Endodermal cell (in vitro differentiated cells): ENCODE measurements at regions not wholly inside any gene's neighbourhood (a gene's known extent, or its start where the extent isn't known, plus 50 kb on each side); places are given as distances from the start of the nearest gene placed in this dataset.

Experiments used
- DNase-seq: peaks from one replicate; pipeline ENCODE4 v3.0.0-alpha.2; 2017
- H3K27ac ChIP-seq: 2 replicates; pipeline ENCODE4 v1.5.1; 2013; ENCODE audit warnings: mild to moderate bottlenecking, low read depth, low read length, moderate library complexity
- H3K27me3 ChIP-seq: 2 replicates; pipeline ENCODE4 v1.6.1; 2013; ENCODE audit warnings: mild to moderate bottlenecking, low read length, moderate library complexity; ENCODE audit not compliant: insufficient read depth, control insufficient read depth, poor library complexity, severe bottlenecking
- H3K36me3 ChIP-seq: 2 replicates; pipeline ENCODE4 v1.7.0; 2013; ENCODE audit warnings: mild to moderate bottlenecking, low read length, moderate library complexity; ENCODE audit not compliant: control insufficient read depth, insufficient read depth
- H3K4me1 ChIP-seq: one replicate; pipeline ENCODE4 v1.7.0; 2013; ENCODE audit warnings: low read length; ENCODE audit not compliant: control insufficient read depth, insufficient read depth
- H3K4me3 ChIP-seq: 2 replicates; pipeline ENCODE4 v1.5.1; 2013; ENCODE audit warnings: mild to moderate bottlenecking, low read length, moderate library complexity
- H3K9ac ChIP-seq: 2 replicates; pipeline ENCODE4 v1.6.1; 2013; ENCODE audit warnings: mild to moderate bottlenecking, low read length, moderate library complexity; ENCODE audit not compliant: poor library complexity, severe bottlenecking; ENCODE audit errors: extremely low read depth
- H3K9me3 ChIP-seq: 2 replicates; pipeline ENCODE4 v1.6.1; 2013; ENCODE audit warnings: mild to moderate bottlenecking, low read length, moderate library complexity; ENCODE audit not compliant: control insufficient read depth
- H3K27ac Mint-ChIP-seq: 2 replicates; pipeline ENCODE4 v1.8.0; 2020; ENCODE audit warnings: mixed read lengths
- H3K27me3 Mint-ChIP-seq: 2 replicates; pipeline ENCODE4 v1.8.0; 2021; ENCODE audit warnings: mild to moderate bottlenecking, mixed read lengths; ENCODE audit not compliant: insufficient read depth
- H3K36me3 Mint-ChIP-seq: 2 replicates; pipeline ENCODE4 v1.8.0; 2020; ENCODE audit warnings: low read depth, mixed read lengths
- H3K4me1 Mint-ChIP-seq: 2 replicates; pipeline ENCODE4 v1.8.0; 2020; ENCODE audit warnings: mixed read lengths
- H3K4me3 Mint-ChIP-seq: 2 replicates; pipeline ENCODE4 v1.8.0; 2020; ENCODE audit warnings: mild to moderate bottlenecking, moderate library complexity, mixed read lengths
- H3K9me3 Mint-ChIP-seq: 2 replicates; pipeline ENCODE4 v1.8.0; 2020; ENCODE audit warnings: mild to moderate bottlenecking, mixed read lengths
- WGBS, 2 experiments: methylation state at CpG; one replicate each; pipeline versions ENCODE4 v1.1.5 to v1.1.7; 2013; ENCODE audit warnings: missing lambda C conversion rate in 2 of 2, mixed read lengths in 1 of 2; ENCODE audit not compliant: insufficient coverage in 1 of 2, insufficient read length in 1 of 2; 5-methylcytosine and 5-hydroxymethylcytosine counted together
- TF ChIP-seq, protein P1 (sequence below): fragments of 200-600 bp; sonication (generic); conservative IDR thresholded peaks from 2 replicates; pipeline ENCODE4 v1.5.0; 2021; ENCODE audit warnings: antibody characterized with exemption, mild to moderate bottlenecking

DNA sequence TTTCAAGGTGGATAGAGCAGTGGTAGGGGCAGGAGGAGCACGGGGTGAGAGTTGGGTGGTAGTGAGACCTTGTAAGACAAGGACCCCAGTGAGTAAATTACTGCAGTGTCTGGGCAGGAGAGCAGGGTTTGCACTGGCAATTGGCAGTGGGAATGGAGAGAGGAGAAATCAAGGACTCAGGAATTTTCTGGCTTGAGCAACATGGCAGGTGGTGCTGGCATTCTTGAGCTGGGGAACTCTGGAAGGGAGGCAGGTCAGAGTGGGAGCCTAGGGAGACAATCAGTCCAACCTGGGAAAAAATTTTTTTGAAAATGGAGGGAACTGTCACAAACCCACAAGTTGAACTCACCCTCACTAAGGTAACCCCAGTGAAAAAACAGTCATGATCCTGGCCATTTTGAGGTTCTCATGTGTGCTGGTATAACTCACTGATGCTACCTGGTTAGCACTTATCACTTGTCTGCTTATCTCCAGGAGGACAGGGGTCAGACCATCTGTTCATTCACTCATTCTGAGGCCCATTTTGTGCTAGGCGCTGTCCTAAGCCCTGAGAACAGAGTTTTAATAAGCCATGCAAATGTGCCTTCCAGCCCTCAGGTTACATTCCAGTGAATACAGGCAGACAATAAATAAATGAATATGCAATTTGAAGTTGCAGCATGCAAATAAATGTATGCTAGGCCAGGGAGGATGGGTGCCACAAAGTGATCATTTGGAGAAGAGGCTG, 92.2 kb upstream of the SEC11C start:
- Histone ChIP-seq H3K4me1 (peaks cover 7% of the 10 kb centered on the region), H3K27ac (no peak overlapping the region), H3K4me3 (no peak overlapping the region), H3K27me3 (no peaks in the 10 kb centered on the region), H3K9me3 (no peaks in the 10 kb centered on the region), H3K9ac (no peak overlapping the region), H3K36me3 (no peaks in the 10 kb centered on the region)
- Mint-ChIP-seq H3K27me3 (no peaks in the 10 kb centered on the region), H3K9me3 (no peaks in the 10 kb centered on the region), H3K36me3 (no peaks in the 10 kb centered on the region), H3K4me1 (peaks cover 16% of the 10 kb centered on the region), H3K4me3 (no peak overlapping the region), H3K27ac (no peak overlapping the region)
- TF ChIP-seq, protein P1, sequence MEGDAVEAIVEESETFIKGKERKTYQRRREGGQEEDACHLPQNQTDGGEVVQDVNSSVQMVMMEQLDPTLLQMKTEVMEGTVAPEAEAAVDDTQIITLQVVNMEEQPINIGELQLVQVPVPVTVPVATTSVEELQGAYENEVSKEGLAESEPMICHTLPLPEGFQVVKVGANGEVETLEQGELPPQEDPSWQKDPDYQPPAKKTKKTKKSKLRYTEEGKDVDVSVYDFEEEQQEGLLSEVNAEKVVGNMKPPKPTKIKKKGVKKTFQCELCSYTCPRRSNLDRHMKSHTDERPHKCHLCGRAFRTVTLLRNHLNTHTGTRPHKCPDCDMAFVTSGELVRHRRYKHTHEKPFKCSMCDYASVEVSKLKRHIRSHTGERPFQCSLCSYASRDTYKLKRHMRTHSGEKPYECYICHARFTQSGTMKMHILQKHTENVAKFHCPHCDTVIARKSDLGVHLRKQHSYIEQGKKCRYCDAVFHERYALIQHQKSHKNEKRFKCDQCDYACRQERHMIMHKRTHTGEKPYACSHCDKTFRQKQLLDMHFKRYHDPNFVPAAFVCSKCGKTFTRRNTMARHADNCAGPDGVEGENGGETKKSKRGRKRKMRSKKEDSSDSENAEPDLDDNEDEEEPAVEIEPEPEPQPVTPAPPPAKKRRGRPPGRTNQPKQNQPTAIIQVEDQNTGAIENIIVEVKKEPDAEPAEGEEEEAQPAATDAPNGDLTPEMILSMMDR, result no peak
- no peak for DNase-seq
- WGBS, 2 experiments, result 98 to 100% methylated on average over 1 to 2 of the region's 2 CpGs

DNA sequence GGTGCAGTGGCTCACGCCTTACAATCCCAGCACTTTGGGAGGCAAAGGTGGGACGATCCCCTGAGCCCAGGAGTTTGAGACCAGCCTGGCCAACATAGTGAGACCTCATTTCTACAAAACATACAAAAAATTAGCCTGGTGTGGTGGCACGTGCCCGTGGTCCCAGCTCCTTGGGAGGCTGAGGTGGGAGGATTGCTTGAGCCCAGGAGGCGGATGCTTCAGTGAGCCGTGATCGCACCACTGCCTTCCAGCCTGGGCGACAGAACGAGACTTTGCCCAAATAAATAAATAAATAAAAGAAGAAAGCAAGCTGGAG, 91.7 kb upstream of the SEC11C start:
- WGBS, 2 experiments, result 89 to 95% methylated on average over 4 to 9 of the region's 9 CpGs
- no peak for DNase-seq
- Histone ChIP-seq H3K36me3 (no peaks in the 10 kb centered on the region), H3K9ac (no peak overlapping the region), H3K27me3 (no peaks in the 10 kb centered on the region), H3K4me3 (no peak overlapping the region), H3K27ac (no peak overlapping the region), H3K9me3 (no peaks in the 10 kb centered on the region), H3K4me1 (peaks cover 7% of the 10 kb centered on the region)
- H3K27me3 Mint-ChIP-seq, result no peaks in the 10 kb centered on the region
- no peak overlapping the region for H3K27ac Mint-ChIP-seq
- H3K4me3 Mint-ChIP-seq, result no peak overlapping the region
- TF ChIP-seq, protein P1, result no peak
- no peaks in the 10 kb centered on the region for H3K9me3 Mint-ChIP-seq
- peaks cover 16% of the 10 kb centered on the region for H3K4me1 Mint-ChIP-seq
- H3K36me3 Mint-ChIP-seq, result no peaks in the 10 kb centered on the region

DNA sequence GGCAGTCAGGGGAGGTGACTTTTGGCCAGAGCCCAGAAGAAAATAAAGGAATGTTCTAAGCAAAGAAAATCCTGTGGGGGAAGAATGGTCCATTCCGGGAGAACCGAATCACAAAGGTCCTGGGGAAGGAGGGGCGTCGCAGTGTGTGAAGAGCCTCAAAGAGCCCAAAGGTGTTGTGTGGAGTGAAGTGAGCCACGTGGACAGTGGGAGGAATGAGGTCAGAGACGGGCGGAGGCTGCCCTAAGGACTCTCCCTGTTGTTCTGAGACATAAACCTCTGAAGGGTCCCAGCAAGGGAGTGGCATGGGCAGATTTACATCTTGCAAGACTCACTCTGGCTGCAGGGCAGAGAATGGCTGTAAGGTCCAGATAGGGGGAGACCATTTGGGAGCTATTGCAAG, 91.3 kb upstream of the SEC11C start:
- H3K36me3 ChIP-seq, result no peaks in the 10 kb centered on the region
- no peak overlapping the region for H3K27ac ChIP-seq
- Mint-ChIP-seq H3K9me3 (no peaks in the 10 kb centered on the region), H3K4me1 (peaks cover 16% of the 10 kb centered on the region), H3K36me3 (no peaks in the 10 kb centered on the region), H3K27me3 (no peaks in the 10 kb centered on the region), H3K4me3 (no peak overlapping the region), H3K27ac (no peak overlapping the region)
- TF ChIP-seq, protein P1, result no peak
- no peak overlapping the region for H3K9ac ChIP-seq
- no peaks in the 10 kb centered on the region for H3K9me3 ChIP-seq
- H3K4me1 ChIP-seq, result peaks cover 7% of the 10 kb centered on the region
- H3K27me3 ChIP-seq, result no peaks in the 10 kb centered on the region
- no peak overlapping the region for H3K4me3 ChIP-seq
- no peak for DNase-seq
- 76% methylated on average over 6 to 7 of the region's 7 CpGs for WGBS, 2 experiments
